ENCODE measurements at regions not wholly inside any gene's neighbourhood (a gene's known extent, or its start where the extent isn't known, plus 50 kb on each side); places are given as distances from the start of the nearest gene placed in this dataset.

- TF ChIP-seq EZH2phosphoT487 (IDR thresholded peaks at IDR 0.05; ENCODE audit: low read depth) = no peak
- TF ChIP-seq, protein P1, sequence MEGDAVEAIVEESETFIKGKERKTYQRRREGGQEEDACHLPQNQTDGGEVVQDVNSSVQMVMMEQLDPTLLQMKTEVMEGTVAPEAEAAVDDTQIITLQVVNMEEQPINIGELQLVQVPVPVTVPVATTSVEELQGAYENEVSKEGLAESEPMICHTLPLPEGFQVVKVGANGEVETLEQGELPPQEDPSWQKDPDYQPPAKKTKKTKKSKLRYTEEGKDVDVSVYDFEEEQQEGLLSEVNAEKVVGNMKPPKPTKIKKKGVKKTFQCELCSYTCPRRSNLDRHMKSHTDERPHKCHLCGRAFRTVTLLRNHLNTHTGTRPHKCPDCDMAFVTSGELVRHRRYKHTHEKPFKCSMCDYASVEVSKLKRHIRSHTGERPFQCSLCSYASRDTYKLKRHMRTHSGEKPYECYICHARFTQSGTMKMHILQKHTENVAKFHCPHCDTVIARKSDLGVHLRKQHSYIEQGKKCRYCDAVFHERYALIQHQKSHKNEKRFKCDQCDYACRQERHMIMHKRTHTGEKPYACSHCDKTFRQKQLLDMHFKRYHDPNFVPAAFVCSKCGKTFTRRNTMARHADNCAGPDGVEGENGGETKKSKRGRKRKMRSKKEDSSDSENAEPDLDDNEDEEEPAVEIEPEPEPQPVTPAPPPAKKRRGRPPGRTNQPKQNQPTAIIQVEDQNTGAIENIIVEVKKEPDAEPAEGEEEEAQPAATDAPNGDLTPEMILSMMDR (IDR thresholded peaks at IDR 0.05; ENCODE audit: low read depth, low read length) = no peak
Observed at GRCh38 chr1:245036102-245036501, 118.7 kb upstream of the KIF26B start.
